K562 (cell line): ENCODE measurements at regions not wholly inside any gene's neighbourhood (a gene's known extent, or its start where the extent isn't known, plus 50 kb on each side); places are given as distances from the start of the nearest gene placed in this dataset.

Source experiments
- ATAC-seq: fragments of 200-7000 bp; cut with Tn5 transposase; 3 replicates; pipeline ENCODE4 v1.9.1; 2020; ENCODE audit warnings: moderate library complexity
- BruUV-seq: library from RNA; stranded (reverse); fragments of 400-500 nt; replicated peaks from 2 replicates; lab custom pipeline; 2021; lab: Mats Ljungman, UMichigan
- CTCF ChIA-PET: fragments of 300-600 bp; formaldehyde crosslinking; extraction: SDS; loops from one replicate; lab custom pipeline; 2021; ENCODE audit warnings: low intra/inter-chr PET ratio; lab: Yijun Ruan, JAX
- POLR2A ChIA-PET: fragments of 300-600, 350-650 bp; sonication (Branson Sonifier 250); formaldehyde crosslinking; extraction: SDS; loops from one replicate; lab custom pipeline; 2021; ENCODE audit warnings: antibody characterized with exemption, inconsistent platforms; lab: Yijun Ruan, JAX
- DNase-seq, 4 experiments: peaks; one replicate each; pipeline versions ENCODE4 v3.0.0 to v3.0.0-alpha.2; 2011 to 2018; ENCODE audit warnings: low spot score in 3 of 4, mixed read lengths in 3 of 4; ENCODE audit errors: extremely low read depth in 1 of 4
- FAIRE-seq: peaks from 2 replicates; lab custom pipeline; 2011; peaks lifted over from hg19 to GRCh38; lab: Jason Lieb, UNC
- H2AFZ ChIP-seq: 2 replicates; pipeline ENCODE4 v1.6.0; 2011; ENCODE audit warnings: low read depth, low read length, control low read depth, inconsistent platforms
- H3K27ac ChIP-seq: fragments of 200-600 bp; 3 replicates; pipeline ENCODE4 v1.8.0; 2011; ENCODE audit warnings: low read depth, mild to moderate bottlenecking, control low read depth, inconsistent platforms, low read length, moderate library complexity, mixed read lengths; ENCODE audit errors: extremely low read depth
- H3K27me3 ChIP-seq, 2 experiments: fragments of 300-600 bp in 1 of 2; 2 replicates in 1 of 2; 3 replicates in 1 of 2; pipeline versions ENCODE4 v1.6.0 to v1.8.0; 2011; ENCODE audit warnings: inconsistent platforms in 2 of 2, low read length in 2 of 2, mild to moderate bottlenecking in 1 of 2, mixed read lengths in 1 of 2, moderate library complexity in 1 of 2; ENCODE audit not compliant: control insufficient read depth in 2 of 2, insufficient read depth in 2 of 2
- H3K36me3 ChIP-seq: fragments of 300-600 bp; 3 replicates; pipeline ENCODE4 v1.8.0; 2011; ENCODE audit warnings: mild to moderate bottlenecking, low read length, inconsistent platforms; ENCODE audit not compliant: control insufficient read depth, insufficient read depth
- H3K4me1 ChIP-seq, 2 experiments: fragments of 200-600 bp in 1 of 2; replicated peaks in 1 of 2; 2 replicates in 1 of 2; 3 replicates in 1 of 2; pipeline versions ENCODE4 v1.5.1 to v1.8.0; 2011; ENCODE audit warnings: inconsistent platforms in 2 of 2, low read length in 2 of 2, mild to moderate bottlenecking in 1 of 2, mixed read lengths in 1 of 2, moderate library complexity in 1 of 2; ENCODE audit not compliant: control insufficient read depth in 2 of 2, insufficient read depth in 2 of 2
- H3K4me2 ChIP-seq: 2 replicates; pipeline ENCODE4 v1.6.1; 2011; ENCODE audit warnings: low read length, control low read depth, inconsistent platforms, mixed read lengths; ENCODE audit not compliant: insufficient read depth
- H3K4me3 ChIP-seq: fragments of 200-600 bp; sonication (generic), shearing (Covaris generic); 2 replicates; pipeline ENCODE4 v1.5.1; 2016; ENCODE audit warnings: control low read depth, inconsistent platforms
- H3K79me2 ChIP-seq: fragments of 200-600 bp; 3 replicates; pipeline ENCODE4 v1.8.0; 2011; ENCODE audit warnings: low read length, inconsistent platforms; ENCODE audit not compliant: control insufficient read depth, insufficient read depth
- H3K9ac ChIP-seq, 2 experiments: 2 replicates each; pipeline versions ENCODE4 v1.6.0 to v1.6.1; 2011; ENCODE audit warnings: low read depth in 2 of 2, low read length in 2 of 2, control low read depth in 1 of 2, inconsistent platforms in 1 of 2, mild to moderate bottlenecking in 1 of 2, mixed read lengths in 1 of 2; ENCODE audit not compliant: insufficient read depth in 1 of 2
- H3K9me1 ChIP-seq: one replicate; pipeline ENCODE4 v1.6.0; 2011; ENCODE audit warnings: inconsistent platforms, mild to moderate bottlenecking, low read length, moderate library complexity; ENCODE audit not compliant: control insufficient read depth, insufficient read depth
- H3K9me3 ChIP-seq: replicated peaks from 2 replicates; pipeline ENCODE4 v1.5.1; 2011; ENCODE audit warnings: low read depth, low read length, inconsistent platforms; ENCODE audit not compliant: control insufficient read depth, insufficient read depth
- H4K20me1 ChIP-seq: replicated peaks from 2 replicates; pipeline ENCODE4 v1.6.1; 2011; ENCODE audit warnings: low read length, inconsistent platforms, mixed read lengths; ENCODE audit not compliant: control insufficient read depth, insufficient read depth
- ADNP ChIP-seq: fragments of 200-800 bp; sonication (Bioruptor generic); IDR thresholded peaks from 2 replicates; pipeline ENCODE4 v1.6.1; 2016; ENCODE audit warnings: missing genetic modification characterization, missing compliant biosample characterization
- CBFA2T2 ChIP-seq: fragments of 450-650 bp; conservative IDR thresholded peaks from 2 replicates; pipeline ENCODE4 v1.6.1; 2017; ENCODE audit warnings: mild to moderate bottlenecking
- CBX3 ChIP-seq, 2 experiments: IDR thresholded peaks; 1 replicate in 1 of 2; 2 replicates in 1 of 2; pipeline ENCODE4 v1.6.1; 2012; ENCODE audit warnings: inconsistent platforms in 2 of 2, low read length in 2 of 2, borderline replicate concordance in 1 of 2, control low read depth in 1 of 2
- CBX5 ChIP-seq: IDR thresholded peaks from 2 replicates; pipeline ENCODE4 v1.6.1; 2014; ENCODE audit warnings: low read depth, borderline replicate concordance
- CLOCK ChIP-seq: fragments of 250-450 bp; sonication (Bioruptor Pico); IDR thresholded peaks from 2 replicates; pipeline ENCODE4 v1.4.0; 2020; ENCODE audit warnings: mild to moderate bottlenecking, moderate library complexity, borderline replicate concordance
- CREM ChIP-seq: IDR thresholded peaks from 2 replicates; pipeline ENCODE4 v1.6.1; 2014; ENCODE audit warnings: antibody characterized with exemption, low read depth
- ELF1 ChIP-seq: fragments of 200-800 bp; sonication (Bioruptor generic); IDR thresholded peaks from 2 replicates; pipeline ENCODE4 v1.6.1; 2016; ENCODE audit warnings: missing genetic modification characterization, missing compliant biosample characterization
- GTF2A2 ChIP-seq: IDR thresholded peaks from 2 replicates; pipeline ENCODE4 v1.6.1; 2016; ENCODE audit warnings: mild to moderate bottlenecking, missing genetic modification characterization, missing compliant biosample characterization
- LARP7 ChIP-seq: fragments of 450-650 bp; IDR thresholded peaks from 2 replicates; pipeline ENCODE4 v1.6.1; 2016
- MYBL2 ChIP-seq, 2 experiments: fragments of 450-650 bp in 1 of 2; sonication (generic) in 1 of 2; formaldehyde crosslinking in 1 of 2; IDR thresholded peaks; 2 replicates each; pipeline versions ENCODE4 v1.6.1 to v1.8.1; 2017 to 2022; ENCODE audit warnings: borderline replicate concordance in 1 of 2, inconsistent platforms in 1 of 2, low read depth in 1 of 2, mild to moderate bottlenecking in 1 of 2, missing genetic modification reagents in 1 of 2, moderate library complexity in 1 of 2
- NR2C1 ChIP-seq, 2 experiments: fragments of 450-650 bp; IDR thresholded peaks; 2 replicates each; pipeline ENCODE4 v1.6.1; 2017; ENCODE audit warnings: mild to moderate bottlenecking in 2 of 2, antibody characterized with exemption in 1 of 2, inconsistent platforms in 1 of 2, missing compliant biosample characterization in 1 of 2, missing genetic modification characterization in 1 of 2
- NR2F6 ChIP-seq: fragments of 450-650 bp; formaldehyde crosslinking; IDR thresholded peaks from 2 replicates; pipeline ENCODE4 v1.4.0; 2020; ENCODE audit warnings: mild to moderate bottlenecking
- RAD51 ChIP-seq: fragments of 450-650 bp; IDR thresholded peaks from 2 replicates; pipeline ENCODE4 v1.7.1; 2016; ENCODE audit warnings: low read depth, mild to moderate bottlenecking, borderline replicate concordance
- RBM17 ChIP-seq: fragments of 200-400 bp; formaldehyde crosslinking; IDR thresholded peaks from 2 replicates; pipeline ENCODE4 v1.6.1; 2017; ENCODE audit warnings: low read depth, mild to moderate bottlenecking, low read length, borderline replicate concordance
- SMAD1 ChIP-seq: fragments of 150-350 bp; IDR thresholded peaks from 2 replicates; pipeline ENCODE4 v1.6.1; 2014; ENCODE audit warnings: low read length, low read depth; ENCODE audit not compliant: partially characterized antibody
- TCFL5 ChIP-seq: fragments of 250-450 bp; sonication (Bioruptor Pico); conservative IDR thresholded peaks from 2 replicates; pipeline ENCODE4 v1.6.1; 2021; ENCODE audit warnings: mild to moderate bottlenecking, moderate library complexity, matching md5 sums
- TRIM28 ChIP-seq: fragments of 450-650 bp; IDR thresholded peaks from 2 replicates; pipeline ENCODE4 v1.6.1; 2017
- USF1 ChIP-seq: sonication (generic); formaldehyde crosslinking; IDR thresholded peaks from 2 replicates; pipeline ENCODE4 v1.9.0; 2022; ENCODE audit warnings: mild to moderate bottlenecking, missing genetic modification reagents
- USF2 ChIP-seq: sonication (generic); formaldehyde crosslinking; IDR thresholded peaks from 2 replicates; pipeline ENCODE4 v1.5.0; 2020; ENCODE audit warnings: missing genetic modification reagents
- WGBS: fragments of 100-300 bp; shearing (Covaris generic); methylation state at CpG from one replicate; pipeline ENCODE4 v1.1.6; 2016; ENCODE audit warnings: low coverage, mixed read lengths; ENCODE audit not compliant: insufficient coverage; ENCODE audit errors: missing lambda C conversion rate; 5-methylcytosine and 5-hydroxymethylcytosine counted together
- in situ Hi-C: fragments of 300-500 bp; cut with MboI; formaldehyde crosslinking; loops from 4 replicates; pipeline ENCODE4 v1.15.0; 2018; ENCODE audit warnings: inconsistent platforms, mixed read lengths
- intact Hi-C: fragments of 100-400 bp; cut with micrococcal nuclease; formaldehyde crosslinking; loops from 2 replicates; pipeline ENCODE4 v1.14.2; 2022

- TF ChIP-seq SMAD1 (no peak), NR2F6 (CRISPR knock-in tag) (no peak), TCFL5 (no peak), ADNP (no peak), CLOCK (CRISPR knock-in tag) (no peak), ELF1 (no peak)
- TF ChIP-seq, all 486 proteins: peak for 0
Measured at GRCh38 chr7:101722247-101722646, 93.2 kb upstream of the MYL10 start (continued).

- no peaks in the 10 kb centered on the region for H3K79me2 ChIP-seq
- no peak overlapping the region for H3K4me2 ChIP-seq
- intact Hi-C loops (no loop called here), in situ Hi-C loops (no loop called here)
- no peak overlapping the region for H3K9ac ChIP-seq
- WGBS, result 8% methylated on average over 1 of the region's 1 CpG
- no TSS peak for BruUV-seq
- no peaks in the 10 kb centered on the region for H3K9me3 ChIP-seq
- no peaks in the 10 kb centered on the region for H4K20me1 ChIP-seq
- no peak for DNase-seq
- no peak overlapping the region for H2AFZ ChIP-seq
- no peaks in the 10 kb centered on the region for H3K36me3 ChIP-seq
- H3K27ac ChIP-seq, result no peak overlapping the region
- H3K27me3 ChIP-seq, result peaks cover 10 to 53% of the 10 kb centered on the region in 2 experiments; a peak in 4 of 5 replicates
- POLR2A ChIA-PET, result interaction anchor here (0.9 kb wide), 1 partner anchor 547 kb away, joined by 4 read pairs; no protein-coding TSS in a partner anchor
- peaks cover 8 to 11% of the 10 kb centered on the region in 2 experiments for H3K4me1 ChIP-seq
- CTCF ChIA-PET, result no interaction called here
- FAIRE-seq, result peak; percentile 40
- no peak overlapping the region for H3K4me3 ChIP-seq
- H3K9me1 ChIP-seq, result no peaks in the 10 kb centered on the region
- ATAC-seq, result no peak; the same call in 2 of the 3 replicates
- TF ChIP-seq RAD51, result peak; percentile 71; the same call in 1 of the 2 replicates
- no peak for TF ChIP-seq LARP7
- TF ChIP-seq NR2C1 (IDR thresholded peaks at IDR 0.05), result 0 out of 2 replicates have a peak, but pooled peaks have one; percentile 24
- no peak for TF ChIP-seq NR2C1 (tag; IDR thresholded peaks at IDR 0.05)
- TF ChIP-seq USF1 (CRISPR knock-in tag), result peak; percentile 77
- no peak for TF ChIP-seq MYBL2 (IDR thresholded peaks at IDR 0.05; ENCODE audit: low read depth)
- TF ChIP-seq MYBL2 (CRISPR knock-in tag; IDR thresholded peaks at IDR 0.05; ENCODE audit: borderline replicate concordance), result no peak
- TF ChIP-seq GTF2A2 (tag), result no peak
- no peak for TF ChIP-seq RBM17
- peak; percentile 29; the same call in 1 of the 2 replicates for TF ChIP-seq CBFA2T2
- no peak for TF ChIP-seq CREM
- TF ChIP-seq USF2, result peak; percentile 61
- TF ChIP-seq CBX3 (IDR thresholded peaks at IDR 0.05; ENCODE audit: borderline replicate concordance in 1 of 2, low read length in 2 of 2), result peak in 1 of 2 experiments; percentile 83; a peak in 2 of 3 replicates
- peak; percentile 84 for TF ChIP-seq TRIM28
- TF ChIP-seq CBX5, result 0 out of 2 replicates have a peak, but pooled peaks have one; percentile 39
Measured at GRCh38 chr7:101723835-101724234, 93.6 kb upstream of the CUX1 start.
